Esophagus muscularis mucosa (tissue), 3 donors: ENCODE measurements at regions not wholly inside any gene's neighbourhood (a gene's known extent, or its start where the extent isn't known, plus 50 kb on each side); places are given as distances from the start of the nearest gene placed in this dataset.

Experiments used
- POLR2A ChIP-seq: fragments of 450-650 bp; IDR thresholded peaks from one replicate; pipeline ENCODE4 v1.6.1; 2017; ENCODE audit warnings: antibody characterized with exemption, moderate library complexity, mild to moderate bottlenecking, low read depth
- TF ChIP-seq, protein P1 (sequence below), 3 experiments: fragments of 200-600 bp in 2 of 3; fragments of 450-650 bp in 1 of 3; sonication (generic) in 2 of 3; IDR thresholded peaks; one replicate each; pipeline ENCODE4 v1.5.1; 2017 to 2019; ENCODE audit warnings: antibody characterized with exemption in 3 of 3, mild to moderate bottlenecking in 2 of 3, moderate library complexity in 1 of 3

DNA sequence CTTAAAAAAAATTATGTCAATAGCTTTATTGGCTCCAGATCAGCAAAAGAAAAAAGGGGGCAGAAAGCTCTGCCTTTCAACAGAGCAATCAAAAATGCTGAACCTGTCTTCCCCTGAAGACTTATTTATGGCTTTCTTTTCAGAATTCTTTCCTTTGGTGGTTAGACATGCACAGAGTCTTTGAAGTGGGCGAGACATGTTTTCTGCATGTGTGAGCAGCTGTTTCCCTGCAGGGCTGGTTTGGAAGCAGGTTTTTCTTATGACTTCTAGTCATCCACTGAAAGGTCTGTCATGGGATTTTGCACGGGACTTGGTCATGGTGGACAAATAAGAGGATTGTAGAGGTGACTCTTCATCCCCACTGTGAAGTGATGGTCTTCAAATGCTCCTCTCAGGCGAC, 160.3 kb downstream of the VAPA start:
- TF ChIP-seq, protein P1, sequence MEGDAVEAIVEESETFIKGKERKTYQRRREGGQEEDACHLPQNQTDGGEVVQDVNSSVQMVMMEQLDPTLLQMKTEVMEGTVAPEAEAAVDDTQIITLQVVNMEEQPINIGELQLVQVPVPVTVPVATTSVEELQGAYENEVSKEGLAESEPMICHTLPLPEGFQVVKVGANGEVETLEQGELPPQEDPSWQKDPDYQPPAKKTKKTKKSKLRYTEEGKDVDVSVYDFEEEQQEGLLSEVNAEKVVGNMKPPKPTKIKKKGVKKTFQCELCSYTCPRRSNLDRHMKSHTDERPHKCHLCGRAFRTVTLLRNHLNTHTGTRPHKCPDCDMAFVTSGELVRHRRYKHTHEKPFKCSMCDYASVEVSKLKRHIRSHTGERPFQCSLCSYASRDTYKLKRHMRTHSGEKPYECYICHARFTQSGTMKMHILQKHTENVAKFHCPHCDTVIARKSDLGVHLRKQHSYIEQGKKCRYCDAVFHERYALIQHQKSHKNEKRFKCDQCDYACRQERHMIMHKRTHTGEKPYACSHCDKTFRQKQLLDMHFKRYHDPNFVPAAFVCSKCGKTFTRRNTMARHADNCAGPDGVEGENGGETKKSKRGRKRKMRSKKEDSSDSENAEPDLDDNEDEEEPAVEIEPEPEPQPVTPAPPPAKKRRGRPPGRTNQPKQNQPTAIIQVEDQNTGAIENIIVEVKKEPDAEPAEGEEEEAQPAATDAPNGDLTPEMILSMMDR (IDR thresholded peaks at IDR 0.05): no peak
- no peak for TF ChIP-seq POLR2A
